HG02943 (cell line): ENCODE measurements at regions not wholly inside any gene's neighbourhood (a gene's known extent, or its start where the extent isn't known, plus 50 kb on each side); places are given as distances from the start of the nearest gene placed in this dataset.

Experiments
- ATAC-seq: cut with Tn5 transposase; IDR thresholded peaks from one replicate; pipeline ENCODE4 v1.9.1; 2021; ENCODE audit warnings: mild to moderate bottlenecking, low read depth, moderate library complexity; ENCODE audit not compliant: unreplicated experiment

DNA sequence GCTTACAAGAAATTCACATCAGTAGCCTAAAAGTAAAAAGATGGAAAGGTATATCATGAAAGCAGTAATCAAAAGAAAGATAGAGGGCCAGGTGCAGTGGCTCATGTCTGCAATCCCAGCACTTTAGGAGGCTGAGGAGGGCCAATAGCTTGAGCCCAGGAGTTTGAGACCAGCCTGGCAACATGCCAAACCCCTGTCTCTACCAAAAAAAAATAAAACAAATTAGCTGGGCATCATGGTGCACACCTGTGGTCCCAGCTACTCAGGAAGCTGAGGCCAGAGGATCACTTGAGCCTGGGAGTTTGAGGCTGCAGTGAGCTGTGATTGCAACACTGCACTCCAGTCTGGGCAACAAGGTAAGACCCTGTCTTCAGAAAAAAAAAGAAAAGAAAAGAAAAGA lies 55.5 kb downstream of the GSPT2 start:
- ATAC-seq: no peak

DNA sequence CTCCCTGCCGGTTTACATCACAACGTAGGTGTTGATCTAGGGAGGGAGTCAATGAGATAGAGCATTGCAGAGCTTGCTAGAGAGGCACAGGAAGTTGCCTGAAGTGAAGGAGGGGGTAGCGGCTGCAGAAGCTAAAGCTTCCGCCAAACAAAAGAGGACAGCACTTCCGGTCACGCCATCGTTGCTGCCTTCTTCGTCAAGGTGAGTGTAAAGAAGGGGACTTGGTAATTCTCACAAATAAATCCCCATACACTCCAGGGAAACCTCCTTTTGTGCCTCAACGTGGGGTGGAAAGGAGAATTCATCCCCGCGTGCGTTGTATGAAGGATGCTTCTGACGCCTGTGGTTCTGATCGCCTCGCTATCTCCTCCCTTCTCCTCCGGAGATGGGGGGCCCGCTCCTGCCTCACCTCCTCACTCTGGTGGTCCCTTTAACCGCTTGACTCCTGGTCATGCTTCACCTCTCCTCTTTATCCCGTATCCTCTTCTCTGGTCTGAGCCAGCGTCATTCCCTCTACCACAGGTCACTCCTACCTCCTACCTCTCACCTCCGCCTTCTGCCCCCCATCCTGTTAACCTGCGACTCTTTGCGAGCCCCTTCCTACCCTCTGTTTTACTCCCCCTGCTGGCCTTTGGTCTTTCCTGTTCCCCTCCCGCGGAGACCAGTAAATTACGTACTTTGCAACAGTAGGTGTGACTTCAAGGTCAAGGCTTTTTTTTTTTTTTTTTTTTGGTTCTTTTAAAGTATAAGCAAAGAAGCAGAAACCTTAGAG lies 59.9 kb downstream of the GSPT2 start:
- ATAC-seq: peak; percentile 90

DNA sequence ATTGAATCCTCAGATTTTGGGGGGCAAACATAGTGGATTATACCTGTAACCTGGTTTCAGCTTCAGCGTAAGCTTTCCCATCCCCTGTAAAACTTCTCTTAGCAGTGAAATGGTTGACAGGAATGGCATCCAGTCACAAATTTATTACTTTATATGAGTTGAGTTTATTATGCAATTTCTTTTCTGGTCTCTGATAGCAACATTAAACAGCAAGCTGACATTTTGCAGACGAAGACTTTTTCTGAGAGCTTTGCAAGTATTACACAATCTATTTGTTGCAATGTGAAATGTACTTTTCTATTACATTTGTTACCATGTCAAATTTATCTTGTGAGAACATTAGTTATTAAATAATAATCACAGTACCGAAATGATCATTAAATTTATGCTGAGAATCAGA lies 60.6 kb downstream of the GSPT2 start:
- ATAC-seq: no peak

- ATAC-seq: no peak
Measured at GRCh38 chrX:51804741-51805140, 61.5 kb downstream of the GSPT2 start.

DNA sequence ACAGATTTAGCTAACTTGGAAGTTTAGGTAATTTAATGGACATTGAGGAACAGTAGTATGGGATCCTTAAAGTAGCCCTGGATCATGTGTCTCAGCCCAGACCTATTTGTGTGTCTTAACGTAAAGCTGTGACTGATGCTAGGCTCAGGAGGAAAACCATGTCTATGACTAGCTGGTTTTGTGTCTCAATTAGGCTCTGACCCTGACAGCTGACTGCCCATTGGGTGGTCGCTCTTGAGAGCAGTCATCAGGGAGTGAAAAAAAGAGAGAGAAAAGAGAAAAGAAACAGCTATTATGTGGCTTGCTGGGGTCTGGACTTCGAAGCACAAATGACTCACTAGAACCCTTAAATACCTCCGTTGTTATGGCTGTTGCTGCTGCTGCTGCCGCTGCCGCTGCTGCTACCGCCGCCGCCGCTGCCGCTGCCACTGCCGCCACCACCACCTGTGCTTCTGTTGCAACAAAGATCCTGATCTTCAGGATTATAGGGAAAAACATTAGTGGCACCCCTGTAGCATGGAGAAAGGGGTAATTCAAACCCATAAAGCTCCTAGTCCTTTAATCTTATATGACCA lies 70.7 kb downstream of the GSPT2 start:
- no peak for ATAC-seq

DNA sequence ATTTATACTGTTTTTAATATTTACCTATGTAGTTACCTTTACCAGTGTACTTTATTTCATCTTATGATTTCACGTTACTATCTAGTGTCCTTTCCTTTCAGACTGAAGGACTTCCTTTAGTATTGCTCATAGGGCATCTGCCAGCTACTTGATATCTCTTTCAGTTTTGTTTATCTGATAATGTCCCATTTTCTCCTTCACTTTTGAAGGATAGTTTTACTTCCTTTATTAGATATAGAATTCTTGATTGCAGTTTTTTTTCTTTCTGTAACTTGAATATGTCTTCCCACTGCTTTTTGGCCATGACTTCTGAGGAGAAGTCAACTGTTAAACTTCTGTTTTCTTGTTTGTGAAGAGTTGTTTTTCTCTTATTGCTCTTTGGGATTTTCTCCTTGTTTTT lies 69.4 kb upstream of the MAGED1 start:
- ATAC-seq: no peak

DNA sequence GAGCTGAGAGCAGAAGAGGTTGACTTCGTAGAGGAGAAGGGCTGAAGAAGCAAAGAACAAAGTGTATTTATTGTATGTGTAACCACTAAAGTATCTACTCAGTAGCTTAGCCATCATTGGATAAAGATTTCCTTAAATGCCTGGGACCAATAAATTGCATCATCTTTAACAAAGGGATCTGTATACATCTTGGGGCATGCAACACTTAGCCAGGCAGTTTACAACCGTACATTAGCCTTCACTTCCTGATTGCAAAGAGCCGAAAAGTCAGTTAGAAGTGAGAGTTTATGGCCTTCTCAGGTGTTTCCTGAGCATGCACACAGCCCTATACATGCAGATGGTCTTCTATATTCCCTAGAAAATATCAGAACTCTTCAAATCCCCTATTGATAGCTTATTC lies 68.0 kb upstream of the MAGED1 start:
- no peak for ATAC-seq

GRCh38 chrX:51834076-51834475 lies 59.3 kb upstream of the MAGED1 start:
- ATAC-seq: no peak

DNA sequence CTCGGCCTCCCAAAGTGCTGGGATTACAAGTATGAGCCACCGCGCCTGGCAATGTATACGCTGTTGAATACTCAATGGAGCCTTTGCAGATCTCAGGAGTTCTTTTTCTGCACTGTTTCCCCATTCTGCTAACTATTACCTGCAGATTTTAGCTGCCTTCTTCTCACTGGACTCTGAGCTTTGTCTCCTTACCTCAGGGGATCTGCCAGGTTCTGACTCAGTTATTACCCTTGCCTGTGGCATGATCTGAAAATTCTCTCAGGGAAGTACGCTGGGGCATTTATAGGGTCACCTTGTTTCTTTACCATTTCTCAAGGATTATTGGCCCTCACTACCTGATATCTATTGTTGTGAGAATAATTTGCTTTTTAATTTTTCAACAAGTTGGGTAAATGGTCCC lies 56.6 kb upstream of the MAGED1 start:
- no peak for ATAC-seq

DNA sequence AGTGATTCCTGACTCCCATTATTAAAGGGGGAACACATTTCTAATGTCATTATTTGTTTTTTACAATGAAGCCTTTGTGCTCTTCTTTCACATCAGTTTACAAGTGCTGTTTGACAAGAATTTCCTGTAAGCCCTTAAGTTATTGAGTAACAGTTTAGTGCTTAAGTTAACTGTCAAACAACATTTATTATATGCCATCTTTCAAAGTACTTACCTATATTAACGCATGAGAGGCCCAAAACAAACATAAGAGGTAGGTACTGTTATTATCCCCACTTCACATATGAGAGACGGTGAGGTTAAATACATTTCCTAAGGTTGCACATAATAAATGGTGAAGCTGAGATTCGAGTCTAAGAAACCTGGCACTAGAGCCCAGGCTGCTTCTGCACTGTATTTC lies 56.0 kb upstream of the MAGED1 start:
- no peak for ATAC-seq

DNA sequence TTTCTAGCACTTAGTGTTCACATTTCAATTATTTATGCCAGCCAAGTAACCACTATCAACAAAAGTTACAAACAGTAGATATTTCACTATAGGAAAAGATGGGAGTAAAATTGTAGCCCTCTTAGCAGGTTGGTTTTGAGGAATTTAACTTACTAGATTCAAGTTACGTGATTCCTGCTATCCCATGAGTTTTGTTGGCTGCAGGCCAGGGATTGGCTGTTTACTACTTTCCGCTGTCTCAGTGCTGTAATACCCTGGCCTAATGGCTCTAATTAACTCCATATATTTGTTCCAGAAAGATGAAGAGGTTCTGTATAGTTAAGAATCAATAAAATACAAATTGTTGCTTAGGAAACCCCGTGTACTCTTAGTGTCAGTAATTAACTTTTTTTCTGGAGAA lies 55.5 kb upstream of the MAGED1 start:
- no peak for ATAC-seq
